SK-N-SH (cell line): ENCODE measurements at regions not wholly inside any gene's neighbourhood (a gene's known extent, or its start where the extent isn't known, plus 50 kb on each side); places are given as distances from the start of the nearest gene placed in this dataset.

ENCODE experiments used
- CTCF ChIA-PET: fragments of 300-600, 350-600 bp; formaldehyde crosslinking; extraction: SDS; loops from one replicate; lab custom pipeline; 2021; lab: Yijun Ruan, JAX
- POLR2A ChIA-PET: fragments of 350-600 bp; sonication (Branson Sonifier 250); formaldehyde crosslinking; extraction: SDS; loops from one replicate; lab custom pipeline; 2020; ENCODE audit warnings: antibody characterized with exemption, inconsistent platforms; lab: Yijun Ruan, JAX
- DNase-seq: peaks from one replicate; pipeline ENCODE4 v3.0.0; 2012
- H2AFZ ChIP-seq: fragments of 200-600 bp; sonication (generic); 2 replicates; pipeline ENCODE4 v1.8.1; 2016; ENCODE audit warnings: antibody characterized with exemption, mild to moderate bottlenecking, low read depth
- H3F3A ChIP-seq: fragments of 200-600 bp; sonication (generic); replicated peaks from 2 replicates; pipeline ENCODE3; 2016; ENCODE audit warnings: antibody characterized with exemption, mild to moderate bottlenecking; ENCODE audit not compliant: insufficient read depth
- H3K27ac ChIP-seq, 2 experiments: fragments of 200-500 bp in 1 of 2; fragments of 200-600 bp in 1 of 2; sonication (Bioruptor generic) in 1 of 2; sonication (generic), shearing (Covaris generic) in 1 of 2; 2 replicates each; pipeline versions ENCODE4 v1.5.1 to v1.6.1; 2014 to 2016; ENCODE audit warnings: low read depth in 2 of 2, inconsistent platforms in 1 of 2, low read length in 1 of 2, mild to moderate bottlenecking in 1 of 2, mixed read lengths in 1 of 2
- H3K27me3 ChIP-seq: fragments of 200-600 bp; sonication (generic), shearing (Covaris generic); 2 replicates; pipeline ENCODE4 v1.6.1; 2016; ENCODE audit warnings: mixed run types; ENCODE audit not compliant: insufficient read depth
- H3K36me3 ChIP-seq, 2 experiments: fragments of 200-500 bp in 1 of 2; fragments of 200-600 bp in 1 of 2; sonication (Bioruptor generic) in 1 of 2; sonication (generic) in 1 of 2; replicated peaks in 1 of 2; 2 replicates each; pipeline versions ENCODE3 to v1.5.1; 2014 to 2016; ENCODE audit warnings: low read length in 1 of 2, mild to moderate bottlenecking in 1 of 2; ENCODE audit not compliant: insufficient read depth in 2 of 2, control insufficient read depth in 1 of 2
- H3K4me1 ChIP-seq, 2 experiments: fragments of 200-500 bp in 1 of 2; fragments of 200-600 bp in 1 of 2; sonication (Bioruptor generic) in 1 of 2; sonication (generic), shearing (Covaris generic) in 1 of 2; 2 replicates each; pipeline versions ENCODE4 v1.5.1 to v1.6.1; 2014 to 2016; ENCODE audit warnings: low read depth in 1 of 2, low read length in 1 of 2, mixed run types in 1 of 2; ENCODE audit not compliant: insufficient read depth in 2 of 2, control insufficient read depth in 1 of 2
- H3K4me2 ChIP-seq: fragments of 200-600 bp; sonication (generic), shearing (Covaris generic); 2 replicates; pipeline ENCODE4 v1.6.1; 2017; ENCODE audit warnings: mixed run types
- H3K4me3 ChIP-seq, 2 experiments: fragments of 200-500 bp in 1 of 2; fragments of 200-600 bp in 1 of 2; sonication (Bioruptor generic) in 1 of 2; sonication (generic), shearing (Covaris generic) in 1 of 2; 2 replicates each; pipeline versions ENCODE4 v1.5.1 to v1.8.1; 2014 to 2016; ENCODE audit warnings: low read depth in 2 of 2, inconsistent platforms in 1 of 2, low read length in 1 of 2, mild to moderate bottlenecking in 1 of 2, mixed read lengths in 1 of 2, moderate library complexity in 1 of 2
- H3K79me2 ChIP-seq: fragments of 200-600 bp; sonication (generic); 2 replicates; pipeline ENCODE4 v1.8.1; 2017; ENCODE audit warnings: mild to moderate bottlenecking; ENCODE audit not compliant: insufficient read depth
- H3K9ac ChIP-seq: fragments of 200-600 bp; sonication (generic); 2 replicates; pipeline ENCODE4 v1.6.1; 2017; ENCODE audit warnings: mixed run types
- H3K9me2 ChIP-seq: fragments of 200-600 bp; sonication (generic); 2 replicates; pipeline ENCODE4 v1.6.1; 2017; ENCODE audit warnings: mixed run types
- H3K9me3 ChIP-seq: fragments of 200-600 bp; sonication (generic); 2 replicates; pipeline ENCODE4 v1.6.1; 2017; ENCODE audit warnings: mixed run types, mild to moderate bottlenecking, moderate library complexity
- H4K20me1 ChIP-seq: fragments of 200-600 bp; sonication (generic); 2 replicates; pipeline ENCODE4 v1.6.1; 2017; ENCODE audit warnings: mild to moderate bottlenecking, mixed run types; ENCODE audit not compliant: insufficient read depth
- FOSL2 ChIP-seq: IDR thresholded peaks from 2 replicates; pipeline ENCODE4 v1.4.0; 2012; ENCODE audit warnings: low read depth, mild to moderate bottlenecking, moderate library complexity, borderline replicate concordance
- GATA2 ChIP-seq: sonication (generic); formaldehyde crosslinking; IDR thresholded peaks from 2 replicates; pipeline ENCODE4 v1.5.0; 2020; ENCODE audit warnings: mild to moderate bottlenecking, missing genetic modification reagents
- MEF2A ChIP-seq: IDR thresholded peaks from 2 replicates; pipeline ENCODE4 v1.4.0; 2012; ENCODE audit warnings: low read depth, borderline replicate concordance
- MXI1 ChIP-seq: IDR thresholded peaks from 2 replicates; pipeline ENCODE4 v1.6.1; 2012; ENCODE audit warnings: mild to moderate bottlenecking, low read depth, low read length, improper control_type of control experiment
- NFIC ChIP-seq: IDR thresholded peaks from 2 replicates; pipeline ENCODE4 v1.4.0; 2012; ENCODE audit warnings: borderline replicate concordance
- RCOR1 ChIP-seq: fragments of 150-350 bp; IDR thresholded peaks from 2 replicates; pipeline ENCODE4 v1.6.1; 2017; ENCODE audit warnings: antibody characterized with exemption, low read length
- RFX5 ChIP-seq: IDR thresholded peaks from 2 replicates; pipeline ENCODE4 v1.6.1; 2012; ENCODE audit warnings: mild to moderate bottlenecking, improper control_type of control experiment, low read length
- SIN3A ChIP-seq: IDR thresholded peaks from 2 replicates; pipeline ENCODE4 v1.6.1; 2012; ENCODE audit warnings: low read depth, mild to moderate bottlenecking, low read length, moderate library complexity, borderline replicate concordance
- YY1 ChIP-seq: IDR thresholded peaks from 2 replicates; pipeline ENCODE4 v1.4.0; 2012; ENCODE audit warnings: low read depth, mild to moderate bottlenecking
- TF ChIP-seq, protein P1 (sequence below): IDR thresholded peaks from 2 replicates; pipeline ENCODE4 v1.6.1; 2012; ENCODE audit warnings: mild to moderate bottlenecking, low read depth, low read length, moderate library complexity
- TF ChIP-seq, protein P2 (sequence below): fragments of 150-350 bp; IDR thresholded peaks from 2 replicates; pipeline ENCODE4 v1.6.1; 2017; ENCODE audit warnings: antibody characterized with exemption, low read length, low read depth, borderline replicate concordance
- TF ChIP-seq, protein P3 (sequence below): fragments of 200-600 bp; sonication (generic); IDR thresholded peaks from 2 replicates; pipeline ENCODE4 v1.6.1; 2017; ENCODE audit warnings: antibody characterized with exemption, mild to moderate bottlenecking, moderate library complexity

DNA sequence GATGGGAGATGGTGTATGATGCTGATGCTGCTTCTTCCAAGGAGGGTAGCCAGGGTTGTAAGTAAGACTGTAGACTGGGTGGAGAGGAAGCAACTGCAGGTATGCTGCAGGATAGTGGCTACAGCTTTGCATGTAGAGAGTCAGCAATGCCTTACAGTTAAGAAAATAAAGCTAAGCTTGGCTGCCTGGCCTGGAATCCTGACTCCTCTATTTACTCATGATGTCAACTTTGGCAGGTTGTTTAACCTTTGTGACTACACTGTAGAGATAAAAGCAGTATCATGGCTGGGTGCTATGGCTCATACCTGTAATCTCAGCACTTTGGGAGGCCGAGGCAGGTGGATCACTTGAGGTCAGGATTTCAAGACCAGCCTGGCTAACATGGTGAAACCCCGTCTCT, 301.6 kb upstream of the RBFOX1 start (continued):
- TF ChIP-seq, protein P1, sequence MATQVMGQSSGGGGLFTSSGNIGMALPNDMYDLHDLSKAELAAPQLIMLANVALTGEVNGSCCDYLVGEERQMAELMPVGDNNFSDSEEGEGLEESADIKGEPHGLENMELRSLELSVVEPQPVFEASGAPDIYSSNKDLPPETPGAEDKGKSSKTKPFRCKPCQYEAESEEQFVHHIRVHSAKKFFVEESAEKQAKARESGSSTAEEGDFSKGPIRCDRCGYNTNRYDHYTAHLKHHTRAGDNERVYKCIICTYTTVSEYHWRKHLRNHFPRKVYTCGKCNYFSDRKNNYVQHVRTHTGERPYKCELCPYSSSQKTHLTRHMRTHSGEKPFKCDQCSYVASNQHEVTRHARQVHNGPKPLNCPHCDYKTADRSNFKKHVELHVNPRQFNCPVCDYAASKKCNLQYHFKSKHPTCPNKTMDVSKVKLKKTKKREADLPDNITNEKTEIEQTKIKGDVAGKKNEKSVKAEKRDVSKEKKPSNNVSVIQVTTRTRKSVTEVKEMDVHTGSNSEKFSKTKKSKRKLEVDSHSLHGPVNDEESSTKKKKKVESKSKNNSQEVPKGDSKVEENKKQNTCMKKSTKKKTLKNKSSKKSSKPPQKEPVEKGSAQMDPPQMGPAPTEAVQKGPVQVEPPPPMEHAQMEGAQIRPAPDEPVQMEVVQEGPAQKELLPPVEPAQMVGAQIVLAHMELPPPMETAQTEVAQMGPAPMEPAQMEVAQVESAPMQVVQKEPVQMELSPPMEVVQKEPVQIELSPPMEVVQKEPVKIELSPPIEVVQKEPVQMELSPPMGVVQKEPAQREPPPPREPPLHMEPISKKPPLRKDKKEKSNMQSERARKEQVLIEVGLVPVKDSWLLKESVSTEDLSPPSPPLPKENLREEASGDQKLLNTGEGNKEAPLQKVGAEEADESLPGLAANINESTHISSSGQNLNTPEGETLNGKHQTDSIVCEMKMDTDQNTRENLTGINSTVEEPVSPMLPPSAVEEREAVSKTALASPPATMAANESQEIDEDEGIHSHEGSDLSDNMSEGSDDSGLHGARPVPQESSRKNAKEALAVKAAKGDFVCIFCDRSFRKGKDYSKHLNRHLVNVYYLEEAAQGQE = no peak
- no peak for TF ChIP-seq RFX5

DNA sequence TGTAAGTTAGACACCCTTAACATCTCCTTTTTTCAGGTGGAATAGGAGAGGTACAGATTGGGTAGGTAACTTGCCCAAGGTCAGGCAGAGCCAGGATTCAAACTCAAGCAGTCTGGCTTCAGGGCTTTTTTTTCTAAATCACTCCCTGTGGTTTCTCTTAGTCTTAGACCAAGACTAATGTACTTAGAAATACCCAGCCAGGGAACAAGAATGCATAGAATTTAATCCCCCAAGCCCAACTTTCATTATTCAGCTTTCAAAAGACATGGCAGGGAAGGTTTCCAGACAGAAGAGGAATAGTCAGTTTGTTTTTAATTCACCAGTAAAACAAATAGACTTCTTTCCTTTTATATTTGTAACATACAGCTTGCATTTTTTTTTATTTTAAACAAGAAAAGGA, 305.2 kb upstream of the RBFOX1 start:
- Histone ChIP-seq H3F3A (no peaks in the 10 kb centered on the region), H3K36me3 (no peaks in the 10 kb centered on the region), H3K27me3 (no peaks in the 10 kb centered on the region), H2AFZ (no peak overlapping the region), H3K4me1 (no peaks in the 10 kb centered on the region)
- CTCF ChIA-PET = no interaction called here
- TF ChIP-seq SIN3A (no peak), NFIC (no peak), YY1 (no peak), FOSL2 (no peak), MEF2A (no peak), RCOR1 (no peak), RFX5 (no peak), GATA2 (CRISPR knock-in tag) (no peak), MXI1 (no peak)
- TF ChIP-seq, protein P2, sequence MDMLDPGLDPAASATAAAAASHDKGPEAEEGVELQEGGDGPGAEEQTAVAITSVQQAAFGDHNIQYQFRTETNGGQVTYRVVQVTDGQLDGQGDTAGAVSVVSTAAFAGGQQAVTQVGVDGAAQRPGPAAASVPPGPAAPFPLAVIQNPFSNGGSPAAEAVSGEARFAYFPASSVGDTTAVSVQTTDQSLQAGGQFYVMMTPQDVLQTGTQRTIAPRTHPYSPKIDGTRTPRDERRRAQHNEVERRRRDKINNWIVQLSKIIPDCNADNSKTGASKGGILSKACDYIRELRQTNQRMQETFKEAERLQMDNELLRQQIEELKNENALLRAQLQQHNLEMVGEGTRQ = no peak
- TF ChIP-seq, protein P3, sequence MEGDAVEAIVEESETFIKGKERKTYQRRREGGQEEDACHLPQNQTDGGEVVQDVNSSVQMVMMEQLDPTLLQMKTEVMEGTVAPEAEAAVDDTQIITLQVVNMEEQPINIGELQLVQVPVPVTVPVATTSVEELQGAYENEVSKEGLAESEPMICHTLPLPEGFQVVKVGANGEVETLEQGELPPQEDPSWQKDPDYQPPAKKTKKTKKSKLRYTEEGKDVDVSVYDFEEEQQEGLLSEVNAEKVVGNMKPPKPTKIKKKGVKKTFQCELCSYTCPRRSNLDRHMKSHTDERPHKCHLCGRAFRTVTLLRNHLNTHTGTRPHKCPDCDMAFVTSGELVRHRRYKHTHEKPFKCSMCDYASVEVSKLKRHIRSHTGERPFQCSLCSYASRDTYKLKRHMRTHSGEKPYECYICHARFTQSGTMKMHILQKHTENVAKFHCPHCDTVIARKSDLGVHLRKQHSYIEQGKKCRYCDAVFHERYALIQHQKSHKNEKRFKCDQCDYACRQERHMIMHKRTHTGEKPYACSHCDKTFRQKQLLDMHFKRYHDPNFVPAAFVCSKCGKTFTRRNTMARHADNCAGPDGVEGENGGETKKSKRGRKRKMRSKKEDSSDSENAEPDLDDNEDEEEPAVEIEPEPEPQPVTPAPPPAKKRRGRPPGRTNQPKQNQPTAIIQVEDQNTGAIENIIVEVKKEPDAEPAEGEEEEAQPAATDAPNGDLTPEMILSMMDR = no peak
- TF ChIP-seq, all 33 proteins: peak for 0
- Histone ChIP-seq H3K79me2 (no peaks in the 10 kb centered on the region), H3K9ac (no peak overlapping the region), H3K9me2 (no peaks in the 10 kb centered on the region), H3K4me3 (no peak overlapping the region), H3K4me2 (no peak overlapping the region), H4K20me1 (no peaks in the 10 kb centered on the region), H3K27ac (no peak overlapping the region), H3K9me3 (no peaks in the 10 kb centered on the region)
- POLR2A ChIA-PET = no interaction called here
- DNase-seq = no peak
